OCI-LY1 (cell line): ENCODE measurements at regions not wholly inside any gene's neighbourhood (a gene's known extent, or its start where the extent isn't known, plus 50 kb on each side); places are given as distances from the start of the nearest gene placed in this dataset.

Experiments
- H2AFZ ChIP-seq: fragments of 200-600 bp; sonication (generic), shearing (Covaris generic); 2 replicates; pipeline ENCODE4 v1.6.0; 2014; ENCODE audit warnings: antibody characterized with exemption, mild to moderate bottlenecking, low read length
- H3F3A ChIP-seq: fragments of 200-600 bp; sonication (generic), shearing (Covaris generic); 2 replicates; pipeline ENCODE4 v1.6.0; 2014; ENCODE audit warnings: mild to moderate bottlenecking, antibody characterized with exemption, low read length, moderate library complexity; ENCODE audit not compliant: insufficient read depth
- H3K27ac ChIP-seq: fragments of 200-600 bp; sonication (generic); 2 replicates; pipeline ENCODE4 v1.5.1; 2014; ENCODE audit warnings: low read length, mixed run types, mild to moderate bottlenecking, low read depth; ENCODE audit not compliant: poor library complexity, severe bottlenecking
- H3K27me3 ChIP-seq: fragments of 200-600 bp; sonication (generic); 2 replicates; pipeline ENCODE4 v1.6.0; 2014; ENCODE audit warnings: antibody characterized with exemption, mild to moderate bottlenecking, low read length, moderate library complexity; ENCODE audit not compliant: insufficient read depth
- H3K36me3 ChIP-seq: fragments of 200-600 bp; sonication (generic); 2 replicates; pipeline ENCODE4 v1.6.1; 2014; ENCODE audit warnings: mild to moderate bottlenecking, antibody characterized with exemption, low read length, moderate library complexity, mixed read lengths; ENCODE audit not compliant: insufficient read depth
- H3K4me1 ChIP-seq: fragments of 200-600 bp; sonication (generic); 2 replicates; pipeline ENCODE4 v1.5.1; 2014; ENCODE audit warnings: mild to moderate bottlenecking, low read length, moderate library complexity; ENCODE audit not compliant: insufficient read depth, severe bottlenecking
- H3K4me2 ChIP-seq: fragments of 200-600 bp; sonication (generic), shearing (Covaris generic); 2 replicates; pipeline ENCODE4 v1.6.1; 2014; ENCODE audit warnings: low read length
- H3K4me3 ChIP-seq: fragments of 200-600 bp; sonication (generic); 2 replicates; pipeline ENCODE4 v1.5.1; 2014; ENCODE audit warnings: low read length, low read depth, mild to moderate bottlenecking, mixed read lengths; ENCODE audit not compliant: poor library complexity, severe bottlenecking
- H3K79me2 ChIP-seq: fragments of 200-600 bp; shearing (Covaris generic); 2 replicates; pipeline ENCODE4 v1.6.1; 2016; ENCODE audit warnings: mixed run types, low read length, mixed read lengths; ENCODE audit not compliant: insufficient read depth
- H3K9ac ChIP-seq: fragments of 200-600 bp; sonication (generic), shearing (Covaris generic); 2 replicates; pipeline ENCODE4 v1.6.1; 2014; ENCODE audit warnings: mild to moderate bottlenecking, low read length, mixed read lengths
- H3K9me2 ChIP-seq: fragments of 200-600 bp; sonication (generic), shearing (Covaris generic); 2 replicates; pipeline ENCODE4 v1.6.1; 2014; ENCODE audit warnings: low read depth, mild to moderate bottlenecking, low read length, mixed read lengths
- H3K9me3 ChIP-seq: fragments of 200-600 bp; shearing (Covaris generic); 2 replicates; pipeline ENCODE4 v1.6.1; 2014; ENCODE audit warnings: low read length, mixed read lengths
- H4K20me1 ChIP-seq: fragments of 200-600 bp; sonication (generic), shearing (Covaris generic); 2 replicates; pipeline ENCODE4 v1.6.0; 2016; ENCODE audit warnings: mild to moderate bottlenecking, low read length; ENCODE audit not compliant: insufficient read depth
- CTCF ChIP-seq: fragments of 200-600 bp; sonication (generic), shearing (Covaris generic); IDR thresholded peaks from 2 replicates; pipeline ENCODE4 v1.5.1; 2017; ENCODE audit warnings: mild to moderate bottlenecking, antibody characterized with exemption, low read length, moderate library complexity, mixed read lengths
- EZH2 ChIP-seq: fragments of 200-600 bp; sonication (generic), shearing (Covaris generic); IDR thresholded peaks from 2 replicates; pipeline ENCODE4 v1.8.0; 2017; ENCODE audit warnings: borderline replicate concordance, mixed run types, mild to moderate bottlenecking, antibody characterized with exemption, low read length, moderate library complexity, mixed read lengths

DNA sequence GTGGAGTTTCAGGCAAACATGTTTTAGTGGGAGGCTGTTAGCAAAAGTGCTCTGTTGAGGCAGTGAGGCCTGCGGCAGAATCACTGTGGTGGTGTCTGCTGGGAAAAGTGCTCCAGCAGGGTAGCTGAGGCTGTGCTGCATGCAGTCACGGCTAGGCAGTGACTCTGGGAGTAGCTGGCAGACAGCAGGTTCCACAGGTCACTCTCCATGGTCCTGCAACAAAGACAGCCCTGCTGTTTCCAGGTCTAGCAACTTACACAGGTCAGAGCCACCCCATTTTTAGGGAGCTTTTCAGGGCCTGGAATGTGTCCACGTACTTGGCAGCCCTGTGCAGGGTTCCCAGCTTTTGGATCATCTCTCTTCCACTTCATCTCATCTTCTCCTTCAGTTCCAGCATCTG is 184.3 kb downstream of the NAA11 start:
- Histone ChIP-seq H3K9me2 (no peaks in the 10 kb centered on the region), H3K9me3 (no peaks in the 10 kb centered on the region), H3K36me3 (no peaks in the 10 kb centered on the region), H3K27me3 (no peaks in the 10 kb centered on the region), H3K27ac (no peak overlapping the region), H4K20me1 (no peaks in the 10 kb centered on the region), H3K79me2 (no peaks in the 10 kb centered on the region), H3K4me1 (no peaks in the 10 kb centered on the region), H3K4me3 (no peak overlapping the region), H3K4me2 (no peak overlapping the region), H3K9ac (no peak overlapping the region), H2AFZ (no peak overlapping the region), H3F3A (no peaks in the 10 kb centered on the region)
- TF ChIP-seq EZH2 = no peak
- TF ChIP-seq CTCF = no peak

GRCh38 chr4:79134767-79135166 is 191.1 kb downstream of the NAA11 start:
- H2AFZ ChIP-seq = no peak overlapping the region
- H3K9me3 ChIP-seq = no peaks in the 10 kb centered on the region
- H4K20me1 ChIP-seq = no peaks in the 10 kb centered on the region
- no peak overlapping the region for H3K9ac ChIP-seq
- no peaks in the 10 kb centered on the region for H3K36me3 ChIP-seq
- H3K4me3 ChIP-seq = no peak overlapping the region
- H3F3A ChIP-seq = no peaks in the 10 kb centered on the region
- no peaks in the 10 kb centered on the region for H3K4me1 ChIP-seq
- TF ChIP-seq EZH2 (no peak), CTCF (no peak)
- H3K9me2 ChIP-seq = no peaks in the 10 kb centered on the region
- no peaks in the 10 kb centered on the region for H3K79me2 ChIP-seq
- H3K27me3 ChIP-seq = no peaks in the 10 kb centered on the region
- no peak overlapping the region for H3K4me2 ChIP-seq
- H3K27ac ChIP-seq = no peak overlapping the region

- H3K36me3 ChIP-seq = no peaks in the 10 kb centered on the region
- no peaks in the 10 kb centered on the region for H3K79me2 ChIP-seq
- no peak overlapping the region for H2AFZ ChIP-seq
- no peaks in the 10 kb centered on the region for H4K20me1 ChIP-seq
- no peak overlapping the region for H3K9ac ChIP-seq
- H3F3A ChIP-seq = no peaks in the 10 kb centered on the region
- H3K9me2 ChIP-seq = no peaks in the 10 kb centered on the region
- H3K9me3 ChIP-seq = no peaks in the 10 kb centered on the region
- H3K4me1 ChIP-seq = no peaks in the 10 kb centered on the region
- TF ChIP-seq CTCF (no peak), EZH2 (no peak)
- no peak overlapping the region for H3K4me2 ChIP-seq
- no peak overlapping the region for H3K4me3 ChIP-seq
- H3K27me3 ChIP-seq = no peaks in the 10 kb centered on the region
- H3K27ac ChIP-seq = no peak overlapping the region
These were observed 193.0 kb downstream of the NAA11 start for GRCh38 chr4:79132826-79133225.
